ENCODE measurements at regions not wholly inside any gene's neighbourhood (a gene's known extent, or its start where the extent isn't known, plus 50 kb on each side); places are given as distances from the start of the nearest gene placed in this dataset.
"Not testable (repeated sequence)": the region's sequence is repeated elsewhere in the genome, so short reads cannot be mapped to it uniquely, and the experiment has no call there.

DNA sequence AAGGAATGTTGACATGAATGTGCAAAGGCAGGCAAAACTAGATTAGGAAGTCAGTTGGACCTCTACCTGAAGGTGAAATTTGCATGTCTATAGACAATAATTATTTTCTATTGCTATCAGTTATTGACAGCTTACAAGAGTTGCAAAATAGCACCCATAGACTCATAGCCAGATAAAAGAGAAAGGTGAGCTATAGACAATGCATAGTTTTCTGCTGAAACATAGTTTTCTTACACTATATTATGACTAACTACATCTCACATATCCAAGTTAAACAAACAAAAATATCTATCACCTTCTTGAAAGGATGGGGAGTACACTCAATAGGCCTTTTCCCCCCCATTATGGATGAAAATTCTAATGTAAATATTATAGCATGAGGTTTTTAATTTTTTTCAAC, 305.0 kb downstream of the PTH2R start:
- Histone ChIP-seq H3K9me3 (no peaks in the 10 kb centered on the region), H3K36me3 (no peaks in the 10 kb centered on the region), H3K27ac (no peak overlapping the region), H3K4me3 (no peak overlapping the region), H3K27me3 (no peaks in the 10 kb centered on the region), H3K4me1 (no peaks in the 10 kb centered on the region)
- TF ChIP-seq, protein P1, sequence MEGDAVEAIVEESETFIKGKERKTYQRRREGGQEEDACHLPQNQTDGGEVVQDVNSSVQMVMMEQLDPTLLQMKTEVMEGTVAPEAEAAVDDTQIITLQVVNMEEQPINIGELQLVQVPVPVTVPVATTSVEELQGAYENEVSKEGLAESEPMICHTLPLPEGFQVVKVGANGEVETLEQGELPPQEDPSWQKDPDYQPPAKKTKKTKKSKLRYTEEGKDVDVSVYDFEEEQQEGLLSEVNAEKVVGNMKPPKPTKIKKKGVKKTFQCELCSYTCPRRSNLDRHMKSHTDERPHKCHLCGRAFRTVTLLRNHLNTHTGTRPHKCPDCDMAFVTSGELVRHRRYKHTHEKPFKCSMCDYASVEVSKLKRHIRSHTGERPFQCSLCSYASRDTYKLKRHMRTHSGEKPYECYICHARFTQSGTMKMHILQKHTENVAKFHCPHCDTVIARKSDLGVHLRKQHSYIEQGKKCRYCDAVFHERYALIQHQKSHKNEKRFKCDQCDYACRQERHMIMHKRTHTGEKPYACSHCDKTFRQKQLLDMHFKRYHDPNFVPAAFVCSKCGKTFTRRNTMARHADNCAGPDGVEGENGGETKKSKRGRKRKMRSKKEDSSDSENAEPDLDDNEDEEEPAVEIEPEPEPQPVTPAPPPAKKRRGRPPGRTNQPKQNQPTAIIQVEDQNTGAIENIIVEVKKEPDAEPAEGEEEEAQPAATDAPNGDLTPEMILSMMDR (IDR thresholded peaks at IDR 0.05), result no peak
- DNase-seq (ENCODE audit: low spot score), result no peak

DNA sequence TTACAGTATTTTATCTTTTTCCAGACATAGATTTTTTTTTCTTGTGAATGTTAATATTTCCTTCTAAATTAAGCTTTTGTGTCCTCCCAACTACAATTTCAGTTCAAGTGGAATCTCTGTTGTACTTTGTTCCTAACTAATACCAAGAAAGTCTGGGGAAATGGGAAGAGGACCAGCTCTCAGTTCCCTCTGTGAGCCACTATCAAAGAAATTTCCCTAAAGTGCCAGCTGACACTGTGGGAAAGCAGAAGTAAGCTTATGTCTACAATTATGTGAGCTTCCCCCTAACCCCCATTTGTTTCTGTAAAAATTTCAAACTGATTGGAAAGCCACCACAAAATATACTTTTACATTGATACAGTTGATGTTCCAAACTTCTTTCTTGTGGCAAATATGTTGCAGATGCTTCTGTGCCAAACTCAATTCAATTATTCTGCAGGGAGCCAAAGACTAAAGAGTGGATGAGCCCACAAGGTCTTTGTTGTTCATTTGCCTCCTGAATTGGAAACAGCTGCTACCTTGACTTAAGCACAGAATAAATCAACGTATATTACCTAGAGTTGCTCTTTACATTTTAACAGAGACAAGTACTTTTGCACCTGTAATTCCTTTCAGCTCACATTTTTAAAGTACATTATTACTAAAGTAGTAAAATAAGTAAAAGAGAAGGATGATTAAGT, 306.6 kb downstream of the PTH2R start:
- no peaks in the 10 kb centered on the region for H3K27me3 ChIP-seq
- H3K27ac ChIP-seq, result no peak overlapping the region
- H3K4me3 ChIP-seq, result no peak overlapping the region
- H3K9me3 ChIP-seq, result no peaks in the 10 kb centered on the region
- DNase-seq (ENCODE audit: low spot score), result no peak
- TF ChIP-seq, protein P1 (IDR thresholded peaks at IDR 0.05), result no peak
- H3K4me1 ChIP-seq, result no peaks in the 10 kb centered on the region
- H3K36me3 ChIP-seq, result no peaks in the 10 kb centered on the region

DNA sequence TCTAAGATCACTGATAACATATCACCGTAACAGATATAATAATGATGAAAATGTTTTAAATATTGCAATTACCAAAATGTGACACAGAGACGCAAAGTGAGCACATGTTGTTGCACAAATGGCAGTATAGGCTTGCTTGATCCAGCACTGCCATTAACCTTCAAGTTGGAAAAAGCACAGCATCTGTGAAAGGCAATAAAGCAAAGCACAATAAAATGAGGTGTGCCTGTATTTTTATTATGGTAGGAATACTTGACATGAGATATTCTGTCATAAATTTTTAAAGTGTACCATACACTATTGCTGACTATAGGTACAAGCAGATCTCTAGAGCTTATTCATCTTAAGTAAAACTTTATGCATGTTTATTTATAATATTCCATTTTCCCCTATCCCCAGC, 312.2 kb downstream of the PTH2R start:
- no peaks in the 10 kb centered on the region for H3K36me3 ChIP-seq
- no peaks in the 10 kb centered on the region for H3K27me3 ChIP-seq
- no peak overlapping the region for H3K27ac ChIP-seq
- H3K4me1 ChIP-seq, result no peaks in the 10 kb centered on the region
- no peak overlapping the region for H3K4me3 ChIP-seq
- no peaks in the 10 kb centered on the region for H3K9me3 ChIP-seq
- TF ChIP-seq, protein P1 (IDR thresholded peaks at IDR 0.05), result no peak
- no peak for DNase-seq (ENCODE audit: low spot score)

DNA sequence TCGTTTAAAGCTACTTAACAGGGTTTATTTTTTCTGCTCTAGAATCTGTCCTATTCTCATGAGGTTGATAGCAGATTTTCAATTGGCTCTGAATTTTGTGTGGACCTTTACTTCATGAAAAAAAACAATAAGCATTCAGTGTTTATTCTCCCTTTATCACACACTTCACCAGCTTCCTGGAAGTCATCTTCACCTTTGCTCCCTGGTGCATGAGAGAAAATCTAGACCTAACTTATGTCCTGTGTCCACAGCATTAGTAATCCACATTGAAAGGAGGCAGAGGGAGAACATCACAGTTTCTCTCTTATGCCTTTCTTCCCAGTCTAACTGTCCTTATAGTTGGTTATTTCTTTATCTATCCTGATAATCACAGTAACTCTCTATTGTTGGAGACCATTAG, 316.1 kb downstream of the PTH2R start:
- Histone ChIP-seq H3K9me3 (no peaks in the 10 kb centered on the region), H3K36me3 (no peaks in the 10 kb centered on the region), H3K4me1 (no peaks in the 10 kb centered on the region), H3K4me3 (no peak overlapping the region), H3K27ac (no peak overlapping the region), H3K27me3 (no peaks in the 10 kb centered on the region)
- TF ChIP-seq, protein P1 (IDR thresholded peaks at IDR 0.05), result no peak
- DNase-seq (ENCODE audit: low spot score), result no peak

DNA sequence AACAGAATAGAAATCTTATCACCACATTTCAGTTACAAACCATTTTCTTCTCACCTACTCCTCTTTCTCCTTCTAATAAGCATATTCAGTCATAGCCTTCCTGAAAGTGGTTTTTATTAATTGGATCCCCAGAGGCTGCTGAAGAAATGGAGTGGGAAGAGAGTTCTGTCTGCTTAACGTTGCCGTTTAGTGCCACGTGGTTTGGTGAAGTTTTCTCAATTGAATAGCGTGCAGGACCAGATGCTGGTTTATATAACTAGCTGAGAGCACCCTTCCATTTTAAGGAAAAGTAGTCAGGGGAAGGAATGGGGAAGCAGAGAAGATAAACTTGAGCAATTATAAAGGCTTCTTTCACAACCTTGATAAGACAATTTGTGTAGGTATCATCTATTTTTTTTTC, 318.7 kb downstream of the PTH2R start:
- TF ChIP-seq, protein P1 (IDR thresholded peaks at IDR 0.05), result no peak
- H3K27me3 ChIP-seq, result no peaks in the 10 kb centered on the region
- DNase-seq (ENCODE audit: low spot score), result no peak
- no peaks in the 10 kb centered on the region for H3K4me1 ChIP-seq
- no peaks in the 10 kb centered on the region for H3K9me3 ChIP-seq
- H3K36me3 ChIP-seq, result no peaks in the 10 kb centered on the region
- no peak overlapping the region for H3K4me3 ChIP-seq
- H3K27ac ChIP-seq, result no peak overlapping the region

DNA sequence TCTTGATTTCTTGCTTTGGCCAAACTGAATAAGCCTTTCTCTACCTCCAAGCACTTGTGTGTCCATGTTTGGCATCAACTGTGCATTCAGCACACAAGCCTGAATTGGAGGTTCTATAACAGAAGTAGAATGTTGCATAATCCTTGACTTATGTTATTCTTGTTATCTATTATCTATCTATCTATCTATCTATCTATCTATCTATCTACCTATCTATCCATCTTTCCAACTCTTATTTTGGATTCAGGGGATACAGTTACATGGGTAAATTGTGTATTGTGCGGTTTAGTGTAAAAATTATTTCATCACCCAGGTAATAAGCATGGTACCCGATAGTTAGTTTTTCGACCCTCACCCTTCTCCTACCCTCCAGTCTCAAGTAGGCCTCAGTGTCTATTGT, 319.6 kb downstream of the PTH2R start:
- H3K27me3 ChIP-seq, result no peaks in the 10 kb centered on the region
- no peak for DNase-seq (ENCODE audit: low spot score)
- H3K4me3 ChIP-seq, result no peak overlapping the region

DNA sequence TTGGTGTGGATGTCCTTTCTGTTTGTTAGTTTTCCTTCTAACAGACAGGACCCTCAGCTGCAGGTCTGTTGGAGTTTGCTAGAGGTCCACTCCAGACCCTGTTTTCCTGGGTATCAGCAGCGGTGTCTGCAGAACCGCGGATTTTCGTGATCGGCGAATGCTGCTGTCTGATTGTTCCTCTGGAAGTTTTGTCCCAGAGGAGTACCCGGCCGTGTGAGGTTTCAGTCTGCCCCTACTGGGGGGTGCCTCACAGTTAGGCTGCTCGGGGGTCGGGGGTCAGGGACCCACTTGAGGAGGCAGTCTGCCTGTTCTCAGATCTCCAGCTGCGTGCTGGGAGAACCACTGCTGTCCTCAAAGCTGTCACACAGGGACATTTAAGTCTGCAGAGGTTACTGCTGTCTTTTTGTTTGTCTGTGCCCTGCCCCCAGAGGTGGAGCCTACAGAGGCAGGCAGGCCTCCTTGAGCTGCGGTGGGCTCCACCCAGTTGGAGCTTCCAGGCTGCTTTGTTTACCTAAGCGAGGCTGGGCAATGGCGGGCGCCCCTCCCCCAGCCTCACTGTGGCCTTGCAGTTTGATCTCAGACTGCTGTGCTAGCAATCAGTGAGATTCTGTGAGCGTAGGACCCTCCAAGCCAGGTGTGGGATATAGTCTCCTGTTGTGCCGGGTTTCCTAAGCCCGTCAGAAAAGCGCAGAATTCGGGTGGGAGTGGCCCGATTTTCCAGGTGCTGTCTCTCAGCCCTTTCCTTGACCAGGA, 345.2 kb downstream of the PTH2R start:
- not testable (repeated sequence) for H3K4me3 ChIP-seq; H3K36me3 ChIP-seq; H3K27me3 ChIP-seq; H3K27ac ChIP-seq; H3K4me1 ChIP-seq; DNase-seq (ENCODE audit: low spot score)
- H3K9me3 ChIP-seq, result peaks cover 0 to 13% of the 10 kb centered on the region in 2 donors

More for the DNA sequence above, 319.6 kb downstream of the PTH2R start:
- no peaks in the 10 kb centered on the region for H3K4me1 ChIP-seq
- H3K9me3 ChIP-seq, result no peaks in the 10 kb centered on the region
- H3K36me3 ChIP-seq, result no peaks in the 10 kb centered on the region
- no peak overlapping the region for H3K27ac ChIP-seq
- TF ChIP-seq, protein P1 (IDR thresholded peaks at IDR 0.05), result no peak
